Cerebellar nuclear complex (tissue), 1 donor: ENCODE measurements at regions not wholly inside any gene's neighbourhood (a gene's known extent, or its start where the extent isn't known, plus 50 kb on each side); places are given as distances from the start of the nearest gene placed in this dataset.

ENCODE experiments used
- DNase-seq, 2 experiments: peaks; one replicate each; lab custom pipeline; 2025; lab: John Stamatoyannopoulos, UW

- no peak for DNase-seq
Observed at GRCh38 chr10:65501259-65501658, 1424.6 kb upstream of the LRRTM3 start.

DNA sequence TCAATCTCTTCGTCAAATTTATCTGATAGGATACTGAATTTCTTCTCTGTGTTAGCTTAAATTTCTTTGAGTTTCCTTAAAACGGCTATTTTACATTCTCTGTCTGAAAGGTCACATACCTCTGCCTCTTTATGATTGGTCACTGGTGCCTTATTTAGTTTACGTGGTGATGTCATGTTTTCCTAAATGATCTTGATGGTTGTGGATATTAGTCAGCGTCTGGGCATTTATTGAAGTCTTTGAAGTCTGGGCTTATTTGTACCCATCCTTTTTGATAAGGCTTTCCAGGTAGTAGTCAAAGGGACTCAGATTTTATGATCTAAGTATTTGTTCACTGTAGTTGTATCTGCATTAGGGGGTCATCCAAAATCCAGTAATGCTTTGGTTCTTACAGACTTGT is 1407.5 kb upstream of the LRRTM3 start:
- no peak for DNase-seq

DNA sequence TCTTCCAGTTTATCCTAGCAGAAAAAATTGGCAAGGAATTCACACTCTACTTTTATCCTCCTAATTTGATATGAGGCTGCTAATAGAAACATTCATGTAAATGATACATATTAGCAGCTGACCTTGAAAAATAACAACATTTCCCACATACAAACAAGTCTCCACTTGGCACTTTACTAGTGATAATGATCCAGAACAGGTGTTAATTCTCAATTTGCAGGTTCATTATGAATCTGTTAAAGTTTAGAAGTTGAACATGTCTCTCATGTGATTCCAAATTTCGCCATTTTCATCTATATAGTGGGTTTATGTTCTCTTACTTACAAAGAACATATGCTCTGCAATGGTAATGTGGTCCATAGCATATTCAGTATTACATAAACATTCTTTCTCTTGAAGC is 1396.8 kb upstream of the LRRTM3 start:
- no peak for DNase-seq

GRCh38 chr10:65531545-65531944 is 1394.3 kb upstream of the LRRTM3 start:
- no peak for DNase-seq

DNA sequence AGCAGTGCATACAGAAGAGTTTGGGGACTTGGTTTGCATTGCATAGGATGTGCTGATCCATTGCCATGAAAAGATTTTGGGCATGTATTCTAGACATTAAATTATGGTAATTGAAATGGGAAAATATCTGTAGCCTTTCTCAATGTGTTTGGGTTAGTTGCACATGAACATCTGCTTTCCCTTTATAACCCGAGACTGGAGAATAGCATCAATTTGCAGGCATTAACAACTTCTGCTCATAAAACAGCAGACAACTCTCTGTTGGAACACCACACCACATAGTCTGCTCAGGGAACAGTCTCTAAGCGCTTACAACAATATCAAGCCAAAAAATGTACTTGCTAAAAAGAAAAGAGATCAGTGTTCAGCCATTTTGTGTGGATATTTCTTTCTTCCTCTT is 1391.1 kb upstream of the LRRTM3 start:
- DNase-seq = no peak

- DNase-seq = no peak
Observed at GRCh38 chr10:65544756-65545155, 1381.1 kb upstream of the LRRTM3 start.

DNA sequence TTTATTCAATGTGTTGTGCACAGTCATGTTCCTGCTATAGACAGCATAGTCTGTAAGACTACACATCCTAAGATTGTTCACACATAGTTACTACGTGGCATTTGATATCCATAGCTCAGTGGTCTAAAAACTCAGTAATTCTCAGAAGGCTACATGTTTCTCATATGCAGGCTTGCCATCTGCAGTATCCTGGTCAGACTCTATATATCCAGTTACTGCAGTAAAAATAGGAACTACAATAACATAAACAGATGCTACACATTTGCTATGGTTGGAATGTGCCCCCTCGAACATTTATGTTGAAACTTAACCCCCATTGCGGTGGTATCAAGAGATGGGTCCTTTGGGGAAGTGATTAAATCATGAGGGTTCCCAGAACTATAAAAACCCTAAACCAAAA is 1377.8 kb upstream of the LRRTM3 start:
- no peak for DNase-seq

DNA sequence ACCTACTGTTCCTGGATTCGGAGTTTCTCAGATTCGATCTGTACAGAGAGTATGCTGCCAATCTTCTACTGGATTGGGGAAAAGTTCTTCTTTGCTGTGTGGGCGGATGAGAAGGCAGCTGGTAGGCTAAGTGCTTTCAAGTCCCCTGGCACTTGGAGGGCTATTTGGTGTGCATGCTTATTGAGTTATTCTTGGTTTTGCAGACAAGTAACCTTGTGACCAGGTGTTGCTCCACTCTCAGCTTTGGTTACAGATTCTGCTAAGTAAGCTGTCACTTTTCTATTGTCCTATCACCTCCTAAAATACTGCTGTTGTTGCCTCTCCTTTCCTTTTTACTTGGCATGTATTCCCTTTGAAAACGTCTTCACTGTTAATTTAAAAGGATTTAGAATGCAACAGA is 1375.1 kb upstream of the LRRTM3 start:
- DNase-seq = no peak

- no peak for DNase-seq
Observed at GRCh38 chr10:65555192-65555591, 1370.6 kb upstream of the LRRTM3 start.

- DNase-seq = no peak
Observed at GRCh38 chr10:65556006-65556405, 1369.8 kb upstream of the LRRTM3 start.

- DNase-seq = no peak
Observed at GRCh38 chr10:65559369-65559768, 1366.5 kb upstream of the LRRTM3 start.

GRCh38 chr10:65565246-65565645 is 1360.6 kb upstream of the LRRTM3 start:
- no peak for DNase-seq

- no peak for DNase-seq
Observed at GRCh38 chr10:65566906-65567305, 1358.9 kb upstream of the LRRTM3 start.

DNA sequence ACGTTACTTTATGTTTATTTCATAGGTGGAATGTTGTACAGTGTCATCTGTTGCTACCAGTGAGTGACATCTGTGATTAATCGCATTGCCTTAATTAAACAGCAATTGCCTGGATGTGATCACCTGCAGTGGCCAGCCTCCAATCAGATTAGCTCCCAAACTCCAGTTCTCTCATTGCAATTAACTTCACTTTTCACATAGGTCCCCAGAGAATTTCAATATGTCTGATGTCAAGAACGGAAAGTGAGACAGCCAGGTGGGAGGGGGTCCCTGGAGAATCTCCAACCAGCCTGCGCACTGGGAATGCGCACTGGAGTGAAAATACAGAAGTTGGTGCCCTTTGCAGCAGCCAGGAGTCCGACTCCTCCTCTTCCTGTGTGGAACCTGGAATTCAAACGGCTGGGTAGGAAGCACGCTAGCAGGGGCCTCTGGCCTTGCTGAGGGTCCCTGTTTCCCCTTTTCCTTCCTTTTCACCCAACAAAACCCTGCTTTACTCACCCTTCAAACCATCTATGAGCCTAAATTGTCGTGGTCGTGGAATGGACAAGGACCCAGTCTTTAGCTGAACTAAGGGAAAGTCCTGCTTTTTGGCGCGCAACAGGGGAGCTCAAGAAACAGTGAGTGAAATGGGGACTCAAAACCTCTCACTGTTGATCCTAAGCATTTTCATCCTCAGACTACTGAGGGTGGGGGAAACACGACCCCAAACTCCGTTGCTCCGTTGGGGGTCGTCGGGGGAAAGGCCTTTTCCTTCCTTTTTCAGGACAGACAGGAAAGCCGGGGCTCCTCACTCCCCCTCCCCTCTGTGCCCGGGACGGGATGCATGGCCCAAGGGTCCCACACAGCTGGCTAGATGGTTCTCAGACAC is 1355.5 kb upstream of the LRRTM3 start:
- no peak for DNase-seq

DNA sequence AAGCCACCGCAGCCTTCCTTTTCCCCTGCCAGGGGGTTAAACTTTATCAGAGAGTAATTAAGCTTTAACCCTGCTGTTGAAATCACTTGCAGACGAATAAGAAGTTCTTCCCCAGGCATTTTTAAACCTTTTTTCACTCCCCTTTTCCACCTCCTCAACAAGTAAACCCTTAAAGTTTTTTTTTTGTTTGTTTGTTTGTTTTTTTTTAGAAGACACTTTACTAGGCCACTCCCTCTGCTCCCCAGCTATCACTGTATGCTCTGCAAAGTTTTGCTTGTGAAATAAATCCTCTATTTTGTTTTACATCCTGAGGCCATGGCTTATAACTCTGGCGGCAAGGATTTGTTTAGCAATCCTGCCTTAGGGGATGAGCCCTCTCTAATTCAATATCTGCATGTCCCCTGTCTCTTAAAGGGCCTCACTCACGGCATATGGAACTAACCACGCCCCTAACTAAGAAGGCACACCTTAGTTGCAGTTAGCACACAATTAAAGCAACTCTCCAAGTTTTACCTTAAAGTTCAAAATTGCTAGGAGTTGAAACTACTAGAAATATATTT is 1354.7 kb upstream of the LRRTM3 start:
- DNase-seq = no peak

DNA sequence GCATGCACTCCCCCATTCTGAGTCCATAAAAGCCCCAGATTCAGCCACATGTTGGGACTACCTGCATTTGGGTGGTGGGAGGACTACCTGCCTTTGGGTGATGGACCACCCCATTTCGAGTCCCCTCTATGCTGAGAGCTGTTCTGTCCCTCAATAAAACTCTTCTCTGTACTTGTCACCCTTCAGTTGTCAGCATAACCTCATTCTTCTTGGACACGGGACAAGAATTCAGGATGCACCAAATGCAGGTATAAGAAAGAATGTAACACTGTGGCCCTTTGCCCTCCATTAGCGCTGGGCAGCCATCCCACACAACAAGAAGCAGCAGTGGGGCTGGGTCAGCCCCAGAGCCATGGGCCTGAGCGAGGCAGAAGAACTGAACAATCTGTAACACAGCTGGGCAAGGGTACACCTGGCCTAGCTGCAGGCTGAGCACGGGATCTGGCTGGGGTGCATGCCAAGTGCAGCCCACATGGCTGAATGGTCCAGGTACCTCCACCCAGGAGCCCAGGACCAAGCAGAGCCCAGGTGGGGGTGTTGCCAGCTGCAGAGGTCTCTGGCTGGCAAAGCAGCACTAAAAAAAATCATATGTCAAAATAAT is 1344.3 kb upstream of the LRRTM3 start:
- no peak for DNase-seq

DNA sequence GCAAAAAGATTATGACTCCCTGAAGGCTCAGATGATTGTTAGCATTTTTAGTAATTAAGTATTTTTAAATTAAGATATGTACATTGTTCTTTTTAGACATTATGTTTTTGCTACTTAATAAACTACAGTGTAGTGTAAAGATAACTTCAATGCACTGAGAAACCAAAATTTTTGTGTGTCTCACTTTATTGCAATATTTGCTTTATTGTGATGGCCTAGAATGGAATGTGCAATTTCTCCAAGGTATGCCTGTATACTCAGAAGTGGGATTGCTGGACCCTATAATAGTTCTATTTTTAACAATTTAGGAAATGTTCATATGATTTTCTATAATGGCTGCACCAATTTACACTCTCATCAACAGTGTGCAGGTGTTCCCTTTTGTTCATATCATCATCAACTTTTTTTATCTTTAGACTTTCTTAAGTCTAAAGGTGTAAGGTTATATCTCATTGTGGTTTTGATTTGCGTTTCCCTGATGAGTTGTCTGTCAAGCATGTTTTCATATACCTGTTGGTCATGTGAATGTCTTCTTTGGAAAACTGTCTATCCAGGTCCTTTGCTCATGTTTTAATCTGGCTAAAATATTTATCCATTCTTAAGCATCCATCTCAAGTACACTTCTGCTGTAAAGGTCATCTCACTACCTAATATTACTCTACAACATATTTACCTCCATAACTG is 1323.5 kb upstream of the LRRTM3 start:
- DNase-seq = no peak

GRCh38 chr10:65611592-65611991 is 1314.2 kb upstream of the LRRTM3 start:
- DNase-seq = no peak

- no peak for DNase-seq
Observed at GRCh38 chr10:65614956-65615565, 1310.8 kb upstream of the LRRTM3 start.

DNA sequence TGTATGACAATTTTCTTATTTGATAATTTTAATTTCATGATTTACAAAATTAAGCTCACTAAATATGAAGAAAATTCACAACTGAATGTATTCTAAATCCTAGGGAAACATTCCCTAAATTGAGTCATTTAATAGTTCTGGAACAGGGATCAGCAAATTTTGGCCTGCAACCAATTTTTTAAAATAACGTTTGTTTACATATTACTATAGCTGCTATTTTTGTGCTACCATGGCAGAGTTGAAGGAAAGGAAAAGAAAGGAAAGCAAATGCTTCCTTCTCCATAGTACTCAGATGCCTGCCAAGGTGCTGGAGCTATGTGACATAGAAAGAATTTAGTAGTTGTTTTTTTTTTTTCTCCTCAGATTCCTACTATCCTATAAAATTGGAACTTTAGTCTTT is 1307.7 kb upstream of the LRRTM3 start:
- DNase-seq = no peak

GRCh38 chr10:65620404-65621048 is 1305.3 kb upstream of the LRRTM3 start:
- DNase-seq = no peak

GRCh38 chr10:65622608-65623007 is 1303.2 kb upstream of the LRRTM3 start:
- no peak for DNase-seq
